Activated CD8-positive, alpha-beta memory T cell treated with anti-CD3 and anti-CD28 coated beads, Interleukin-2, amount 50 U/mL, for 24 hours (primary cell): ENCODE measurements at regions not wholly inside any gene's neighbourhood (a gene's known extent, or its start where the extent isn't known, plus 50 kb on each side); places are given as distances from the start of the nearest gene placed in this dataset.

Experiments
- DNase-seq: peaks from one replicate; pipeline ENCODE4 v3.0.0-alpha.2; 2020; ENCODE audit errors: extremely low read depth

GRCh38 chr1:55718758-55719671, 503.9 kb upstream of the USP24 start:
- no peak for DNase-seq

DNA sequence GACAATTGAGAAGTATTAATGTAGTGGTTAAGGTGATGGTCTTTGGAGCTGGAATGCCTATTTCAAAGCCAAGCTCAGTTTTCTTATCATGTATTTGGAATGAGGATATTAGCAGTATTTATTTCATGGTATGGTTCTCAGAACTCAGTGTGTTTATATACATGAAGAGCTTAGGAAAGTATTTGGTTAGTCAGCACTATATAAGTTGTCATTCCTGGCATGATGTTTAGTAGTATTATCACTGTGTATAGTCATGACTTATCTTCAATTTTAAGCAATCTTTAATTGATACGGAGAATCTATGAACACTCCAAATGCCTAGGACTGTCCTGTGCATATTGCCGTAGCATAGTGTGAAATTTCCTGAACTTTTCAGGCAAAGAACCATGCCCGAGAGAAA, 501.9 kb upstream of the USP24 start:
- DNase-seq, result no peak

DNA sequence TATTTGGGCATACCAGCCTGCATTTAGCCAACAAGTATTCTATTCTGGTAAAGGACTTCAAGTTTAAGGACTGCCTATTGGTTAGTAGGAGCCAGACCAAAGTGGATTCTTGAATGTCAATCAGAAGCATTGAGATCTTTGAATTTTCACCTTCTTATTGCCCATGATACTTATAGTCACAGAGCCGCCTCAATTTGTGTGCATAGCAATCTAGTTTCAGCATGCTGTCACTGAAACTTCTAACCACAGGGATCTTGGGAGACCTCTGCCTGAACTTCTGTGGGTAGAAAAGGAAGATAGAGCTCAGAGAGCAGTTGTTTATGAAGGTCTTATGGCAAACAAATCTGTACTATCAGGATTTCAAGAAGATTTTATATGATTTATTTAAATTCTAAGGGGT, 501.4 kb upstream of the USP24 start:
- DNase-seq, result no peak

- no peak for DNase-seq
Measured at GRCh38 chr1:55716151-55716550, 501.0 kb upstream of the USP24 start.

DNA sequence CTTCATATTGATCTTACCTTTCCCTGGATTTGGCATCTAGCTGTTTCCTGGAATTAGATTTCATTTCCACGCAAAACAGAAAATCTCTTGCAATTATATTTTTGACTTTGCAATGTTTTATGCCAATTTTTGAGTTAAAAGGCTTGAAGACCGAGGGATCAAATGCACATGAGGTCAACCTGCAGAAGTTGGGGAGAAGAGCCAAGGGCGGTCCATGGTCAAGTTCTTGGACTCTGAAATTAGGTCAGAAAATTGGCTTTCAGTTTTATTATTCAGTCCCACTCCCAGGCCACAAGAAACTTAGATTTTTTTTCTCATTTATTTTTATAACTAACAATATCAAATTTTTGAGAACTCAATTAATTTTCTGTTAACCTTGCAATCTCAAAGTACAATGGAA, 499.1 kb upstream of the USP24 start:
- no peak for DNase-seq

DNA sequence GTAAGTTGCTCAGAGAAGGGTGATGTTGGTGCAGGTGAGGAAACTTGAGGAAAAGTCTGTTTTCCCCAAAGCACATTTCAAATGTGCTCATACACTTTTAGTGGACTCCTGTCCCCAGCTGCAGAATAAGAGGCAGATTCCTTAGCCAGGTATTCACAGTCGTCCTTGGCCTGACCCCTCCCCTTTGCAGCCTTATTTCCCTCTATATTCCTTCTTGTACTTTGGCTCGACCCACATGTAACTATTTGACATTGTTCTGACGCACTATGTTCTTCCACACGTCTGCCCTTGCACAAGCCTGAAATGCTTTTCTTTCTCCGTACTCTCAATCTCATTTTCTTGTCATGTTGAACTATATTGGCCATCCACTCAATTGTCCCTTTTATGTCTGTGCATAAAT, 498.4 kb upstream of the USP24 start:
- no peak for DNase-seq

- no peak for DNase-seq
Measured at GRCh38 chr1:55712148-55712547, 497.0 kb upstream of the USP24 start.

DNA sequence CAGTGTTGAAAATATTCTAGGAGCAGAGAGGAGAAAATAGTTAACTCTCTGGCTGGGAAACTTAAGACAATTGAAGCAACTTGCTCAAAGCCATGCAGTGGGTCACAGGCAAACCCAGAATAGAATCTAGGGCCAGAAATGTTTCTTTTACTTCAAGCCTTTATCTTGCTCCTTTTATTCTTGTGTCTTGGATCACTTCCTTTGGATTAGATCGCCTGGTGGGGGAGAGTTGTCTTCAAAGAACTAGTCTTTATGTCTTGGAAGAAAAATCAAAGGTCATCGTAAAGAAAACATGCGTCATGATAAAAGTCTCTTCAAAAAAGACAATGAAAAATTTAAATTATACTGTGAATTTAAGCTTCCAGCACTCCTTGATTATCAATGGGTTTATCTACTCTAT, 493.6 kb upstream of the USP24 start:
- no peak for DNase-seq

- no peak for DNase-seq
Measured at GRCh38 chr1:55707846-55708245, 492.7 kb upstream of the USP24 start.

- no peak for DNase-seq
Measured at GRCh38 chr1:55707196-55707595, 492.0 kb upstream of the USP24 start.

DNA sequence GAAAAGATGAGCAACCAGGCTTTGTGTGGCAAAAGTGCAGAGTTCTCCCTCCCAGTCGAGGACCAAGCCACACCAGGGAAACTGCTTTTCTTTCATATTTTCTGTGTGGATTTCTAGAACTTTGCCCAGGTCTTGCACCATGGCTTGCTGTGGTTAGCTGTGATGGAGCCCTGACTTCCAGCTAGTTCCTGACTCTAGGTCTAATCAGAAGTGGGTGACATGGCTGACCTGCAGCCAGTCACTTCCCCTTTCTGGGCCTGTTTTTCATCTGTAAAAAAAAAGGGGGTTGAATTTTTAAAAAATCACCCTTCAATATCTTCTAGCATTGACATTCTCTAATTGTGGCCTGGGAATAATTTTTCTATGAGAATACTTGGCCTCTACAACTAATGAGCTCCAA, 491.2 kb upstream of the USP24 start:
- no peak for DNase-seq

DNA sequence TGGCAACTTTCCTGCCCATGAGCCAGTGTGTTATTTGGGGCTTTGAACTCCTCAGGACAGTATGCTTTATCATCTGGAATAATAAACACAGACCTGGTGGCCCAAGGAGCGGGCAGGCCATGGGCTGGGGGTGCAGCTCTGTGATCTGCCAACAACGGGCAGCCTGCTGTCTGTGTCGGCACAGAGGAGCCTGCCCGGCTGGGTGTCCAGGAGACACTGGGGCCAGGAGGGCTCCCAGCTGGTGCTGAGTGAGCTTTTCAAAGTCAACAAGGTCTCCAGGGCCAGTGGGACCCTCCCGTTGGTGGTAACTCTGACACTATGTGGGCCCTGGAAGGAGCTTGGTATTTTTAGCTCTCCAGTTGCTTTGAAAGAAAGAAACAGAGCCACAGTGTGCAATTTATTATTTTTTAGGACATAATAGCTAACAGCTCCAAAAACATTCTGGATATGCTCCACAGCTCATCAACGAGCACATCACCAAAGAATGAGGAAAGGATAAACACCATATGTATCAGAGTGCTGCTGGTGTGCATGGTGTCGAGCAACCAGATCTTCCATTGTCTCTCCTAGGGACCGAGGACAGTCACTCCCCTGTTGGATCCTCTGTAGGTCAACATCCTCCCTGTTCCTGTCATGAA, 488.7 kb upstream of the USP24 start:
- no peak for DNase-seq

- no peak for DNase-seq
Measured at GRCh38 chr1:55702064-55702463, 486.9 kb upstream of the USP24 start.

DNA sequence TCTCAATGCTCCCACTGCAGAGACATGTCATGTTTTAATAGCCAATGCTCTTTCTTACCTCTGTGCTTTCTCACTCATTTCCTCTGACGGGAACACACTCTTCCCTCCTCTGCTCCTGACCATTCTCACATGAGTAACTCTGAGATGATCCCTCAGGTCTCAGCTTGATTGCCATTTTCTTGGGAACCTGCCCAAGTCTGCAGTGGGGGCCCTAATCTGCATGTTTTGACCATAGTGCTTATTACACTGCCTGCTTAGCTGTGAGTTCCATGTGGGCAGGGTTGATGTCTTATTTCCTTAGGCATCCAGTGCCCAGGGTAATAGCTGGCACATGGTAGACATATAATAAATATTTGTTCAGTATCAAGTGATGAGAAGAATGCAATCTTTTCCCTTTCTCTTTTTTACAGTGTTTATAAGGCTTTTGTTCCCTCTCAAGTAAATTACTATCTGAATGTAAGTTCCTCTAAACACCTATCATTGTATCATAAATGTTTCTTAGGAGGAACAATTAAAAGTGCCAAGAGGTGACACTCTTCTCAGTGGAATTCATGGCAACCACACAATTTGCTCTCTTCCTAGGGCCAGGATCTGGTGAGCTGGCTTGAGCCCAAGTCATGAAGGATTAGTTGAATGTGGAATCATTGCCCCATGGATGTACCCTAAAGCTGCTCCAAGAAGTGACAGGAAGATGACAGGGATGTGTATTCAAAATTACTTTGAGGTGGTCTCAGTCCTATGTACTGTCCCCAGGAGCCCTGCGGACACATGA, 485.4 kb upstream of the USP24 start:
- DNase-seq, result no peak

DNA sequence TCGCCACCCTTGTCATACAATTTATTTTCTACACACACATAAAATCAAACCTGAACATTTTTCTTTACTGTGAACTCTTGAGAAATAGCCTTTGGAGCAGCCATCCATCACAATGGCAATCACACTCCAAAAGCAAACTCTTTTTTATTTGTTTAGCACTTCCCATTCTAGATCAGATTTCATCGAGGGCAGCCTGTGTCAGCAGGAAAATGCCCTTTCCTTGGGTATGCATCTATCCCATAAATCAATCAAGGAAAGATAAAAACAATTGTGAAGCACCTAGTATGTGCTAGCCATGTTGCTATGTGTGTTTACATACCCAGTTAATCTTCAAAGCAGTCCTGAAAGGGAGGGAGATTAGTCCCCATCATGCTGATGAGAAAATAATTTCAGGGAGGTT, 484.1 kb upstream of the USP24 start:
- DNase-seq, result no peak

GRCh38 chr1:55697997-55698535, 482.9 kb upstream of the USP24 start:
- DNase-seq, result no peak

GRCh38 chr1:55696891-55697290, 481.7 kb upstream of the USP24 start:
- no peak for DNase-seq

- no peak for DNase-seq
Measured at GRCh38 chr1:55696181-55696754, 481.1 kb upstream of the USP24 start.

GRCh38 chr1:55695552-55695951, 480.4 kb upstream of the USP24 start:
- DNase-seq, result no peak

GRCh38 chr1:55695151-55695550, 480.0 kb upstream of the USP24 start:
- no peak for DNase-seq

GRCh38 chr1:55694310-55694801, 479.2 kb upstream of the USP24 start:
- DNase-seq, result no peak

DNA sequence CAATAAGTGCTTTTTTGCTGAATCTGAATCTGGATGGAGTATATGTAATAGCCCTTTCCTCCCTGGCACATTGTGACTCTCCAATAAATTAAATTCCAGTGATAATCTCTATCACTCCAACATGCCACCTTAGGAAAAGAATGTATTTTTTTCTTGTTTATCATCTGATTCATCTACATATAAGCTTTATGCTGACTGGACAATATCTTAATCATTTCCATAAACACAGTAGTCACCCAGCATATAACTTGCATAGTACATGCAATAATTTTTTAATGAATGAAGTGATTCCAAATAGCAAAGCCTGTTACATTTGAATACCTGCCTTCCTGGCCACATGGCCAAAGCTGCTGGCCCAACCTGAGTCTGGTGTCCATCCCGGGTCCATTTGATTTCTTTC, 477.6 kb upstream of the USP24 start:
- DNase-seq, result no peak
